DND-41 (cell line): ENCODE measurements at regions not wholly inside any gene's neighbourhood (a gene's known extent, or its start where the extent isn't known, plus 50 kb on each side); places are given as distances from the start of the nearest gene placed in this dataset.

Source experiments
- EZH2 ChIP-seq: IDR thresholded peaks from 3 replicates; pipeline ENCODE4 v1.6.1; 2012; ENCODE audit warnings: borderline replicate concordance, low read depth, mild to moderate bottlenecking, moderate library complexity, low read length, inconsistent platforms; ENCODE audit not compliant: severe bottlenecking
- TF ChIP-seq, protein P1 (sequence below): IDR thresholded peaks from 2 replicates; pipeline ENCODE4 v1.5.1; 2012; ENCODE audit warnings: borderline replicate concordance, low read length, moderate library complexity, mild to moderate bottlenecking; ENCODE audit not compliant: poor library complexity, severe bottlenecking; ENCODE audit errors: extremely low read depth

- TF ChIP-seq, protein P1, sequence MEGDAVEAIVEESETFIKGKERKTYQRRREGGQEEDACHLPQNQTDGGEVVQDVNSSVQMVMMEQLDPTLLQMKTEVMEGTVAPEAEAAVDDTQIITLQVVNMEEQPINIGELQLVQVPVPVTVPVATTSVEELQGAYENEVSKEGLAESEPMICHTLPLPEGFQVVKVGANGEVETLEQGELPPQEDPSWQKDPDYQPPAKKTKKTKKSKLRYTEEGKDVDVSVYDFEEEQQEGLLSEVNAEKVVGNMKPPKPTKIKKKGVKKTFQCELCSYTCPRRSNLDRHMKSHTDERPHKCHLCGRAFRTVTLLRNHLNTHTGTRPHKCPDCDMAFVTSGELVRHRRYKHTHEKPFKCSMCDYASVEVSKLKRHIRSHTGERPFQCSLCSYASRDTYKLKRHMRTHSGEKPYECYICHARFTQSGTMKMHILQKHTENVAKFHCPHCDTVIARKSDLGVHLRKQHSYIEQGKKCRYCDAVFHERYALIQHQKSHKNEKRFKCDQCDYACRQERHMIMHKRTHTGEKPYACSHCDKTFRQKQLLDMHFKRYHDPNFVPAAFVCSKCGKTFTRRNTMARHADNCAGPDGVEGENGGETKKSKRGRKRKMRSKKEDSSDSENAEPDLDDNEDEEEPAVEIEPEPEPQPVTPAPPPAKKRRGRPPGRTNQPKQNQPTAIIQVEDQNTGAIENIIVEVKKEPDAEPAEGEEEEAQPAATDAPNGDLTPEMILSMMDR, result no peak
- TF ChIP-seq EZH2, result no peak
Measured at GRCh38 chr5:98599016-98599415, 174.4 kb upstream of the RGMB start.
